ENCODE measurements at regions not wholly inside any gene's neighbourhood (a gene's known extent, or its start where the extent isn't known, plus 50 kb on each side); places are given as distances from the start of the nearest gene placed in this dataset.

- Mint-ChIP-seq H3K9me3 (no peaks in the 10 kb centered on the region), H3K4me3 (no peak overlapping the region), H3K27ac (no peak overlapping the region), H3K4me1 (no peaks in the 10 kb centered on the region), H3K36me3 (no peaks in the 10 kb centered on the region), H3K27me3 (ENCODE audit: low read depth in 2 of 2) (peaks cover 0 to 10% of the 10 kb centered on the region in 2 donors)
- ATAC-seq (no peak), DNase-seq (no peak)
- intact Hi-C loops (cut with micrococcal nuclease): no loop called here
- Histone ChIP-seq H3K27me3 (ENCODE audit: control insufficient read depth, insufficient read depth, low read length) (no peaks in the 10 kb centered on the region), H3K4me3 (ENCODE audit: low read length) (no peak overlapping the region), H3K9me3 (ENCODE audit: control insufficient read depth, insufficient read depth, low read length) (no peaks in the 10 kb centered on the region), H3K36me3 (ENCODE audit: control insufficient read depth, insufficient read depth, low read length) (no peaks in the 10 kb centered on the region), H3K27ac (ENCODE audit: low read length) (no peak overlapping the region), H3K4me1 (ENCODE audit: control insufficient read depth, insufficient read depth, low read length) (no peaks in the 10 kb centered on the region)
- TF ChIP-seq, protein P1, sequence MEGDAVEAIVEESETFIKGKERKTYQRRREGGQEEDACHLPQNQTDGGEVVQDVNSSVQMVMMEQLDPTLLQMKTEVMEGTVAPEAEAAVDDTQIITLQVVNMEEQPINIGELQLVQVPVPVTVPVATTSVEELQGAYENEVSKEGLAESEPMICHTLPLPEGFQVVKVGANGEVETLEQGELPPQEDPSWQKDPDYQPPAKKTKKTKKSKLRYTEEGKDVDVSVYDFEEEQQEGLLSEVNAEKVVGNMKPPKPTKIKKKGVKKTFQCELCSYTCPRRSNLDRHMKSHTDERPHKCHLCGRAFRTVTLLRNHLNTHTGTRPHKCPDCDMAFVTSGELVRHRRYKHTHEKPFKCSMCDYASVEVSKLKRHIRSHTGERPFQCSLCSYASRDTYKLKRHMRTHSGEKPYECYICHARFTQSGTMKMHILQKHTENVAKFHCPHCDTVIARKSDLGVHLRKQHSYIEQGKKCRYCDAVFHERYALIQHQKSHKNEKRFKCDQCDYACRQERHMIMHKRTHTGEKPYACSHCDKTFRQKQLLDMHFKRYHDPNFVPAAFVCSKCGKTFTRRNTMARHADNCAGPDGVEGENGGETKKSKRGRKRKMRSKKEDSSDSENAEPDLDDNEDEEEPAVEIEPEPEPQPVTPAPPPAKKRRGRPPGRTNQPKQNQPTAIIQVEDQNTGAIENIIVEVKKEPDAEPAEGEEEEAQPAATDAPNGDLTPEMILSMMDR (IDR thresholded peaks at IDR 0.05): no peak
- 93% methylated on average over 5 of the region's 5 CpGs for WGBS (ENCODE audit: insufficient coverage)
These were observed 269.7 kb upstream of the HABP2 start for GRCh38 chr10:113283189-113283588.

DNA sequence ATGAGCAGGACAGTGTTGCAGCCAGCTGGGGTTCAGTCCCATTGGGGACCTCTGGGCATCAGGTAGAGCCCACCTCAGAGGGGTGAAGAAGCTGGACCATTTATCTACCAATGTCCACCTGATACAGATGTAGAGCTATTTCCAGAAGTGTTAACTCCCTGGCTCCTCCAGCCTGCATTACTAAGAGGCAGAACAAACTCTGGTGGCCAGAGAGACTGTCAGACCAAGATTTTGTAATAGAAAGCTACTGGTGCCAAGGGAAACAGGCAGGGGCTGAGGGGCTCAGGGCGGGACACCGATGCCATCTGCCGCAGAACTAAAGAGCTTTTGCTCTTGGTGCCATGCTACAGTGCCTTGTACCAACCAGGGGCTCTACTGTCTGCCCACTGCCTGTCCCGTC is 268.2 kb upstream of the HABP2 start:
- Mint-ChIP-seq H3K27me3 (ENCODE audit: low read depth in 2 of 2) (peaks cover 0 to 10% of the 10 kb centered on the region in 2 donors), H3K4me1 (no peaks in the 10 kb centered on the region), H3K9me3 (no peaks in the 10 kb centered on the region), H3K4me3 (no peak overlapping the region), H3K36me3 (no peaks in the 10 kb centered on the region), H3K27ac (no peak overlapping the region)
- H3K36me3 ChIP-seq (ENCODE audit: control insufficient read depth, insufficient read depth, low read length): no peaks in the 10 kb centered on the region
- TF ChIP-seq, protein P1 (IDR thresholded peaks at IDR 0.05): no peak
- no peaks in the 10 kb centered on the region for H3K27me3 ChIP-seq (ENCODE audit: control insufficient read depth, insufficient read depth, low read length)
- ATAC-seq (no peak), DNase-seq (no peak)
- no peak overlapping the region for H3K4me3 ChIP-seq (ENCODE audit: low read length)
- 91% methylated on average over 4 of the region's 4 CpGs for WGBS (ENCODE audit: insufficient coverage)
- H3K4me1 ChIP-seq (ENCODE audit: control insufficient read depth, insufficient read depth, low read length): no peaks in the 10 kb centered on the region
- intact Hi-C loops (cut with micrococcal nuclease): no loop called here
- no peaks in the 10 kb centered on the region for H3K9me3 ChIP-seq (ENCODE audit: control insufficient read depth, insufficient read depth, low read length)
- no peak overlapping the region for H3K27ac ChIP-seq (ENCODE audit: low read length)

GRCh38 chr10:113285305-113285704 is 267.5 kb upstream of the HABP2 start:
- peaks cover 0 to 10% of the 10 kb centered on the region in 2 donors for H3K27me3 Mint-ChIP-seq (ENCODE audit: low read depth in 2 of 2)
- ATAC-seq: no peak
- intact Hi-C loops (cut with micrococcal nuclease): no loop called here

DNA sequence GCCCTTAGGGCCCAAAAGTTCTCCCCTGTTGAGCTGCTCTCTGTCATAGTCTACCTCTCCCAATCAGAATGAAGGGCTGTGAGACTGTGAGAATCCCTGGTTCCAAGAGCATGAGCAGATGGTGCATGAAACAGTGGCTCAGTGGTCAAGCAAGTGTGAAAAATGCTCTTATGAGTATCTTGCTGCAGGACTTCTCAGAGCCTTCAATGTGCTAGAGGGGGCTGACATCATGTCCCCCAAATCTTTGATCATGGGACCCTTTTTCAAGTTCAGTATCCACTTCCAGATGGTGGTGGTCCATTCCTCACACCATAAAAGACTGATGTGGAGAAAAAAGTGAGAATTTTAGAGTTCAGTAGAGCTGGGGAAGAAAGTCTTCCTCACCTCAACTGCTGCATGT is 265.3 kb upstream of the HABP2 start:
- Mint-ChIP-seq H3K4me3 (no peak overlapping the region), H3K27me3 (ENCODE audit: low read depth in 2 of 2) (peaks cover 0 to 7% of the 10 kb centered on the region in 2 donors), H3K9me3 (no peaks in the 10 kb centered on the region), H3K4me1 (no peaks in the 10 kb centered on the region), H3K27ac (no peak overlapping the region), H3K36me3 (no peaks in the 10 kb centered on the region)
- ATAC-seq (no peak), DNase-seq (no peak)
- Histone ChIP-seq H3K4me1 (ENCODE audit: control insufficient read depth, insufficient read depth, low read length) (no peaks in the 10 kb centered on the region), H3K4me3 (ENCODE audit: low read length) (no peak overlapping the region), H3K9me3 (ENCODE audit: control insufficient read depth, insufficient read depth, low read length) (no peaks in the 10 kb centered on the region), H3K27ac (ENCODE audit: low read length) (no peak overlapping the region), H3K36me3 (ENCODE audit: control insufficient read depth, insufficient read depth, low read length) (no peaks in the 10 kb centered on the region), H3K27me3 (ENCODE audit: control insufficient read depth, insufficient read depth, low read length) (no peaks in the 10 kb centered on the region)
- TF ChIP-seq, protein P1 (IDR thresholded peaks at IDR 0.05): no peak
- intact Hi-C loops (cut with micrococcal nuclease): no loop called here

More at GRCh38 chr10:113285305-113285704, 267.5 kb upstream of the HABP2 start:
- Histone ChIP-seq H3K4me3 (ENCODE audit: low read length) (no peak overlapping the region), H3K27me3 (ENCODE audit: control insufficient read depth, insufficient read depth, low read length) (no peaks in the 10 kb centered on the region), H3K27ac (ENCODE audit: low read length) (no peak overlapping the region), H3K36me3 (ENCODE audit: control insufficient read depth, insufficient read depth, low read length) (no peaks in the 10 kb centered on the region), H3K9me3 (ENCODE audit: control insufficient read depth, insufficient read depth, low read length) (no peaks in the 10 kb centered on the region), H3K4me1 (ENCODE audit: control insufficient read depth, insufficient read depth, low read length) (no peaks in the 10 kb centered on the region)
- Mint-ChIP-seq H3K27ac (no peak overlapping the region), H3K4me1 (no peaks in the 10 kb centered on the region), H3K36me3 (no peaks in the 10 kb centered on the region), H3K4me3 (no peak overlapping the region), H3K9me3 (no peaks in the 10 kb centered on the region)
- no peak for DNase-seq
- TF ChIP-seq, protein P1 (IDR thresholded peaks at IDR 0.05): no peak
- WGBS (ENCODE audit: insufficient coverage): 95% methylated on average over 9 of the region's 9 CpGs

Measured in natural killer cell (primary cell).